Erythroblast (primary cell): ENCODE measurements at regions not wholly inside any gene's neighbourhood (a gene's known extent, or its start where the extent isn't known, plus 50 kb on each side); places are given as distances from the start of the nearest gene placed in this dataset.

ENCODE experiments used
- GATA1 ChIP-seq: IDR thresholded peaks from 2 replicates; pipeline ENCODE4 v1.6.1; 2011; ENCODE audit warnings: low read depth, mild to moderate bottlenecking, control low read depth, low read length, moderate library complexity
- POLR2A ChIP-seq: IDR thresholded peaks from 2 replicates; pipeline ENCODE4 v1.6.1; 2011; ENCODE audit warnings: mild to moderate bottlenecking, low read length

DNA sequence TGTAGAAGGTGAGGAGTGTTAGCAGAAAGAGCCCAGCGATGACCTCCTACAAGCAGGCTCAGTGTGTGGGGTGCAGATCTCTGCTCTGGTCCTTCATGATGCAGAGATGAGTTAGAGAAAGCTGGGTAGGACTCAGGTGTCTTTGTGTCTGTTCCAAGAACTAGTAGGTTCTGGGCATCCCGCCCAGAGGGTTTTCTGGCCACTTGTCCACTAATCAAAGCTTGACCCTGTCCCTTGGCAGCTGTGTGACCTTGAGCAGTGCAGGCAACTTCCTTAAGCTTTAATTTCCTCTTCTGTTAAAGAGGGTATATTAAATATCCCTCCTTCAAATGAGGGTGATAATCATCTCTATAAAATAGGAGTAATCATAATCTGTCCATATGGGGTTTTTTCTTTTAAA is 54.7 kb upstream of the WNT4 start:
- TF ChIP-seq POLR2A (no peak), GATA1 (no peak)
